GM21786 (cell line): ENCODE measurements at regions not wholly inside any gene's neighbourhood (a gene's known extent, or its start where the extent isn't known, plus 50 kb on each side); places are given as distances from the start of the nearest gene placed in this dataset.

ENCODE experiments used
- ATAC-seq: cut with Tn5 transposase; IDR thresholded peaks from one replicate; pipeline ENCODE4 v1.9.1; 2021; ENCODE audit not compliant: unreplicated experiment

DNA sequence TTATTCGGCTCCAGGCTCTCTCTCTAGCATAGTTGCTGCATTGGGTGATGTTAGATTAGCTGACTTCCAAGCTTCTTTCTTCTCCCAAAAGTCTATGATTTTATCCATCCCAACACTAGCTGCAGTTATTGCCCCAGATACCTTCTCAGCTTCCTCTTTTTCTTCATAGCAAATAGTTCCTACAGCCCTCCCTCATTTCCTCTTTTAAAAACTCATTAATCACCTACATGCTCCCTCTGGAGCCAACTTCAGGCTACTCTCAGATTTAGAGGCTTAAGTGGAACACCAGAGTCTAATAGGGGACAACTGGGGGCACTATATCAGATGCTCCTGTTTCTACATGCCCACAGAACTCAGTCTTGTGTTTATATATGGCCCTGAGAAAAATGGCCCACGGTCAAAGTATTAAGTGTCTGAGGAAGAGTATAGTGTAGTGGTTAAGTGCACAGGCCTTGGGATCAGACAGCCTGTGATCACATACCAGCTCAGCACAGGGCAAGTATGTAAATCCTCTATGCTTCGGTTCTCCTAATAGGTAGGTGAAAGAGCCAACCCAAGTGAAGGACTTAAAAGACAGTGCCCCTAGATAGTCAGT lies 241.9 kb upstream of the SLC14A2 start:
- ATAC-seq, result no peak

DNA sequence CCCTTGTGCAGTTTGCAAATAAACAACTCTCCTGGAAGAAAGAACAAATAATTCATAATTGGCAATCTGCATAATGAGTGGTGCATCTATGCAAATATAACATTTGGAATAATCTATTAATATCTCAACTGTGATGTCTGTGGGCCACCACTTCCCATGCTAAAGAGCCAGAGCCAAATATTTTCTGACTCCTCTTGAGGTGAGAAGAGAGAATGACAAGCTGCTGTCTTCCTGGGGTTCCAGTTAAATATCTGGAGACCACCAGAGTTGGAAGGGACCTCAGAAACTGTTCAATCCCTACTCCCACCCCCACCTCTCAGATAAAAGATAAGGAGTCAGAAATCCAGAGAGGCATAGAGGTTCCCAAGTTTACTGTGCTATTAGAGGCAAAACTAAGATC lies 241.0 kb upstream of the SLC14A2 start:
- no peak for ATAC-seq

DNA sequence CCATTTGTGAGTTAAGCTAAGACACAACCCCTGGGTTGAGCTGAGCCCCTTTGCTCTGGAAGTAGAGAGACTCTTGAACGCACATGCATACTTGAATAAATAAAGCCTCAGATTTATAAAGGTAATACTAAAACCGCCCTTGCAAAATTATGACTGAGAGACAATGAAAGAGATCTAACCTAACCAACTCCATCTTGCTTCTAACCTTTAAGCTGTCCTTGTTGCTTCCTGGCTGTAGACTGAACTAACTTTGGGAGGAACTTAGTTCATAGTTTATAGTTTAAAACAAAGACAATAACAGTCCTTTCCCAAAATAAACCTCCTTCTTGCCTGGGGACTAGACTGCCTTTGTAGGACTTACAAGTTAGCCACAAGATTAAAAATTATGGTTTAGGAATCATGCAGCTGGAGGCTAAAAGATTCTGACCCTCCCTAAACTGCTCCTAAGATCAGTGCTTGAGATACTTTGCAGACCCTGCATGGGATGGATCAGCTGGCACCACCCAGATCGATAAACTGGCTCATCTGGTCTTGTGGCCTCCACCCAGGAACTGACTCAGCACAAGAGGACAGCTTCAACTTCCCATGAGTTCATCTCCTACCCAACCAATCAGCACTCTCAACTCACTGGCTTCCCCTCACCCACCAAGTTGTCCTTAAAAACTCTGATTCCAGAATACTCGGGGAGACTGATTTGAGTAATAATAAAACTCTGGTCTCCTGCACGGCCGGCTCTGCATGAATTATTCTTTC lies 240.2 kb upstream of the SLC14A2 start:
- ATAC-seq, result no peak

DNA sequence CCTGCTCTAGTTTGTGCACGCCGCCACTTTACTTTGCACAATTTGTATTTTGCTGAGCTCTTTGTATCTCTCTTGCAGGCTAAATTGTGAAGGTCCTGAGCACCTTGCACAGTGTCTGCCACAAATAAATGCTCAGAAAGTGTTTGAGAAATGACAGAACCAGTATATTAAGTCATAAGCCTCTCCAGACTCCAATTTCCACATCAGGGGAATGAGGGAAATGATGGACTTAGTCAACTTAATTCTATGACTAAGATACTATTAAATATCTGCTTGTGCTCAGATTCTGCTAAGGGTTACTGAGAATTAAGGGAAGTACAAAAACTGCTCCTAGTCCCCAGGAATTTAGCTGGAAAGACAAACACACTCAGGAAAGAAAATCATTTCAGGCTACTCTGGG lies 239.1 kb upstream of the SLC14A2 start:
- ATAC-seq, result no peak

DNA sequence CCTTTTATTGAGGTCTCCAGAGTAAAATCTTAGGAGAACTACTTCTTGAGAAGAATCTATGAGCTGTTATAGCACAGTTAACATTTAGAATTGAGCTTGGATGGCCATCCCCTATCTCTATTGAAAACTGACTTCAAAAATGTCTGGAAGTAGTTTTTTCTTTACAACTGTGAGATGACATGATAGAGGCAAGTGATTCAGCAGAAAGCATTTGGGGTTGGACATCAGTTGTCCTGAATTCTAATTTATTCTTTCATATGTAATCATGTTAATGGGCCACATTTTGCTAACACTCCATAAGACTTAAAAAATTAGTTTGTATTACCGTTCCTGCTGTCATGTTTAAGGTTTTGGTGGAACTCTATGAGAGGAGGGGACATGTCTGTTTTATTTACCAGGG lies 237.0 kb upstream of the SLC14A2 start:
- ATAC-seq, result no peak

DNA sequence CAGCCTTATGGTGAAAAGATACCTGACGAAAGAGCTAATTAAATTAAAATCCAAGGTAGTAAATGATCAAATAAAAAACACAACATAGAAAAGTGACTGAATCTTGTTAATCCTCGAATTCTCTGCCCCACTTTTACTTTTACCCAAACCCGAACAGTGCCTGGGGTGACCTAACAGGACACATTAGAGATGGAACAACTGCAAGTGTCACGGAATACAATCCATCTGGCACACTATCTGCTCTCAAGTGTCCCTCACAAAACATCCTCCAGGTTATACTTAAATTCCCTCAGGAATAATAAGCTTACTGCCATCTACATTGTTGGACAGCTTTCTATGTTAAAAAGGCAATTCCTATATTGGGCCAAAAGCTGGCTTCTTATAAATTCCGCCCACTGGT lies 236.3 kb upstream of the SLC14A2 start:
- no peak for ATAC-seq

DNA sequence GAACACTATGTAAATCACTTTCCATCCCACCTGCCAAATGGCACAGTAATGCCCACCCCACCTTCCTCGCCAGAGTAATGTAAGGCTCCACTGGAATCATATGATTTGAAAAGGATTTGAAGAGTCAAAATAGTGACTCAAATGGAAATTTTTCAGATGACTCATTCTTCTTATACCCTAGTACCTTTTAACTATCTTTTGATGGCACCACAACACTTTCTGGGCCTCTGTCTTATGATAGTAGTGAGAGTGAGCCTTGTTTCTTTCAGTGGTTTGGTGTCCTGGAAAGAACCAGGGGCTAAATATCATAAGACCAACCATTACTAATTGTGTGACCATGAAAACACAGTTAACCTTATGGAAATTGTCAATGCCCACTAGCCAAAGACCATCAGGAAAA lies 235.4 kb upstream of the SLC14A2 start:
- ATAC-seq, result peak; percentile 50

DNA sequence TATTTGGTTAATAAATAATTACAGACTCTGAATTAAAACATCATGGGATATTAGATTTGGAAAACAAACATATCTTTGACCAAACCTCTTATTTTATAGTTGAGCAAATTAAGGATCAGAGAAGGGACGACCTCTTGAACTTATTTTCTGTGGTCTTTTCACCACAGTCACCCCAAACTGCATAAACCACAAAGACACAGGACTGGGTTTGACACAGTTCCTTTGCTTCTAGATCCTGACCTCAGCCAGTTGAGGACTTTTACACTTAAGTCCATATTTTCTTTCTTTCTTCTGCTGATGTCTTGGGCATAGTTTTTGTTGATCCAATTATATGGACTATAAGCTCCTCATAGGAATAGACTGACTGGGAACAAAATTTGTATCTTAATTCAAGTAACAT lies 234.0 kb upstream of the SLC14A2 start:
- ATAC-seq, result no peak

DNA sequence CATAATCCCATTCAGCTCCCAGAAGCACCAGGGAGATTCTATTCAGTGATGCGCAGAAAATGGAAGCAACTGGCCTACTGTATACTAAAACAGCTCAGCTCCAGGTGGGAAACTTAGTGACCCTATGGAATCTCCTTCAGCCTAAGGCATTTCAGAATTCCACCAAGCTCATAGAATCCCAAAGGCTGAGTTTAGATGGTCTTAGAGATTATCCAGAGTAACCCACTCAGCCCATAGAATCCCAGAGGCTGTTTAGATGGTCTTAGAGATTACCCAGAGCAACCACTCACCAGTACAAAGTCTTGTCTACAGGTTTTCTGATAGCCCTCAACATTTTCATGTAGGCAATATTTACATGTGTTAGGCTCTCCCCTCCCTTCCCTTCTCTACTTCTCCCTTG lies 232.0 kb upstream of the SLC14A2 start:
- ATAC-seq, result no peak

DNA sequence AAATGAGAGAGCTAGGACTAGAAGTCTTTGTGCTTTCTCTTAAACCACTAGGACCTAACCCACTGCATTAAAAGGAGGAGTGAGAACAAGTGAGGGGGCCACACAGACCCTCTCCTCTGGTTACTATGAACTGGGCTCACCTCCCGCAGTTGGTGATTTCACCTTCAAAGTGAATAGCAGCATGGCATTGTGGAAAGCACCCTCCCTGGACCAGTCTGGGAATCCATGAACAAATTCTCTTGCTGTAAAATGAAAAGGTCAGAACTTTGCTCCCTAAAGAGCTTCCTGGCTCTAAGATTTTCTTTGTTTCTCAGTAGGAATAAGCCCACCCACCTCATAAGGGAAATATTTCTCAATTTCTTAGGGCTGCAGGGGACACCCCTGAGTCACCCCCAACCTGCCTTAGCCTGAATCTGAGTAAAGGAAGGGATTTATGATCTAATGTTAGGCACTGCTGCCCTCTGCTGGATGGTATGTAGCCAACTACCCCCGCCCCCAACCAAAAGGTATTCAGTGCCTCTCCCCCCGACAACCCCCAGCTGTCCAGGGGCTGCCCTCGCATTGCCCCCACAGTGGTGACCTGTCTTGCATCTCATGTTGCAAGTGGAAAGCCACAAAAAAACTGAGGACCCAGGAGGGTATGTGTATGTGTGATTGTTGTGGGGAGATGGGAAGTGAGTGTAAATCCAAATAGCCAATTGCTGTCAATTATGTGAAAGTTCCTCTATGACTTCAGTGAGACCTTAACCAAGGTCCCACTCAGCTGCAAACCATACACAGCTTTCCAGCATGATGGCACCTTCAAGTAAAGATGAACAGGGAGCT lies 230.9 kb upstream of the SLC14A2 start:
- peak; percentile 55 for ATAC-seq

DNA sequence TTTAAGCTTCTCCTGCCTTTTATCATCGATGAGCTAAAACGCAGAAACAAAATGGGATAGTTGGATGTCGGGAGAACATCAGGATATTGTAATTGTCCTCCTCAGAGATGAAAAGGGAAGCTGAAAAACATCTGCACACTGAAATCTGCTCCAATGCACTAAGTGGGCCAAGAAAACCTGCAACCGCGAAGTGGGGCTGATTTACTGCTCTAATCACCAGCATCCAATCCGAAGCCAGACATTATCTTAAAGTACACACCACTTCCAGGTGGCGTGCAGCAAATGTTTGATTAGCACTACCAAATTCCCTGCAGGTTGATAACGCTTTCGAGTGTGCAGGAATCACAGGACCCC lies 230.3 kb upstream of the SLC14A2 start:
- ATAC-seq, result no peak

DNA sequence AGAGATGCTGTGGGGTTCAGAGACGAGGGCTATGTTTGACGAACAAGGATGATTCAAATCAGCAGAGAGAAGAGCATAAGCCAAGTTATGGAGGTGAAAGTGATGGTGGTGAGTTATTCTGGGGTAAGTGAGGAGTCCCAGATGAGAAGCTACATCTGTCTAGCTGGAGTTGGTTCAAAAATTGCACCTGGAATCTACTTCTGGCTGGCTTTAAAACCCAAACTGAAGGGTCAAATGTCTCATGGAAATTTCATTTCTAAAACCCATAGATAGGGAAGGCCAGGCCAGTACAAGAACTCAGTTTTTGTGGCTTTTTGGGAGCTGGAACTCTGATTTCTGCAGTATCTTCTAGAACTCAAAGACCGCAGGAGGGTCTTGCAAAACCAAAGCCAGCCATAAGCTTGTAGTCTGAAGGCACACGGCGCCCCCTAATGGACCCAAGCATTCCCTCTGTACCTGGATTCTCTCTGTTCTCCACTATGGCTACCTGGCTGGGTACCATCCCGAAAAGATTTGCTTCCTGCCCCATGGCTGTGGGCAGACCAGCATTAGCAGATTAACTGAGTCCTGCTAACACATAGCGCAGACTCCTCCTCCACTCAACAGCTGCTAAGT lies 229.1 kb upstream of the SLC14A2 start:
- ATAC-seq, result no peak

DNA sequence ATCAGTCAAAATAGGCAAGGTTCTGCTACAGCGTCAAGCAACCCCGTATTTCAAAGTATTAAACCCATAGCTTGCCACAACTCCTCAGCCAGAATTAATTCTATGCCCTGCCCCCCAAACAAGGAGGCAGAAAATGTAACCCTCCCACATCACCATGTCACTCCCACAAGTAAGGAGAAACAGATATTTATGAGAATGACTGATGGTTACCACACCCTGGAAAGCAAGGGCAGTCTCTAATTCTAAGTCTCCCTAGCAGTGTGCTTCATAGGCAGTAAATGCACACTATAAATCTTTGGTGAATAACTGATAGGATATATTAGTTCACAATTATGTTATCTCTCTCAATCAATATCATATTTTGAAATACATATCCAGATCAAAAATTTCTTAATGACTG lies 228.0 kb upstream of the SLC14A2 start:
- no peak for ATAC-seq

DNA sequence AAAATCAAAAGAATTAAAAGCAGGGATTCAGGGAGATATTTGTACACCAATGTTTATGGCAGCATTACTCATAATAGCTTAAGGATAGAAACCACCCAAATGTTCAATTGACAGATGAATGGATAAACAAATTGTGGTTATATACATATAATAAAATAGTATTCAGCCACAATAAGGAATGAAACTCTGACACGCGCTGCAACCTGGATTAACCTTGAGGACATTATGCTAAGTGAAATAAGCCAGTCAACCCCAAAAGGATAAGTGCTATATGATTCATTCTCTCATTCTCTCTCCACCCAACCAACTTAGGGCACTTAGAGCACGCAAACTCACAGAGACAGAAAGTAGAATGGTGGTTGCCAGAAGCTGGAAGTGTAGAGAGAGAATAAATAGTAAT lies 216.8 kb upstream of the SLC14A2 start:
- no peak for ATAC-seq

DNA sequence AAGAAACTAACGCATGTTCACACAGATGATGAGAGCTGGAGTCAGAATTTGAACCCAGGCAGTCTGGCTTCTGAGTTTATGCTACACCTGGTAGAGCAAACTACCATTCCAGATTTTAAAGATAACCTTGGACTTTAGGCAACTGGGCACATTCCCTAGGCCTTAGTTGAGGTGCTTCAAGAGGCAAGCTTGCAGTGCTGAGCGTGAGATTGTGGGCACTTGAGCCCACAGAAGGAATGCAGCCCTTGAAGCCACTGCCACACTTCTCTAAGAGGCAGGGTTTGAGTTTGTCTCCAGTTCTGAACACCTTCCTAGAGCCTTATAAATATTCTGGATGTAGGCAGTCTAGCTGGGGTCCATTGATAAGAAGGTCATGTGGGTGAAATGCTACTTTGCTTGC lies 216.1 kb upstream of the SLC14A2 start:
- no peak for ATAC-seq

DNA sequence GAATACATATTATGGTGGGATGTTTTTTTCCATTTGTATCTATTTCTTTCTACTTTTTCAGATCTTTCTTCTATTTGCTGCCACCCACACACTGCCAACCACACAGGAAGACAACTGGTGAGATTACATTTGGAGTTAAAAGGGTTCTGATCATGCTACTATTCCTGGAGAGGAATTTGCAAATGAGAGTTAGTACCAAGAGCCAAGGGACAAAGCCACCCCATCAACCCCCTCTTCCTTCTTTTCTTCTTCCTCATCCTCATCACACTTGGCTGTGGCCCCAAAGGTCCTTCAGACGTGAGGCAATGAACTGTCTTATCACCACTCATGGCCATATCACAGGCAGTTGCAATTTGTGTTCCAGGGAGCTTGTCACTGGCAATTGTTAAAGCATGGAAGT lies 215.6 kb upstream of the SLC14A2 start:
- no peak for ATAC-seq

DNA sequence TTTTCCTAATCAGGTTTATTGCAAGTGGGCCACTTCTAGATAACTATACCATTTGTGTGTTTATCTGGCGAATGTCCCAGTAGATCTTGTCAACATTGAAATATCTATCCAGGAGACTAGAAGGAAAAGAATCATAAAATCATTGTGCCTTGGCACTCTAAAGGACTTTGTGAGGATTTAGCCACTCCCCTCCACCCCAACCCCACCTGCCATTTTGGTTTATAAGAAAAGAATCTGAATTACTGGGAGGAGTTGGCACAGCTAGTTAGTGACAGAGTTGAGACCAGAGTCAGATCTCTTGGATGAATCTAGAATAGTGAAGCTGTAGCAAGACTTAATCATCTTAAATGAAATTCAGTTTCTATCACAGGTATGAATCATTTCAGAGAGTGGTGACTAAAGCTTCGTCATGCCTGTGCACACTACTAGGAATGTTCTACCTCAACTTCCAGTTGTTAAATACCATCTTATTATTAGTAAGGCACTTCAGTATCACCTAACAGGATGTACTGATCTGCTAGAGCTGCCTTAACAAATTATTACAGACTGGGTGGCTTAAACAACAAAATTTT lies 212.7 kb upstream of the SLC14A2 start:
- ATAC-seq, result no peak

DNA sequence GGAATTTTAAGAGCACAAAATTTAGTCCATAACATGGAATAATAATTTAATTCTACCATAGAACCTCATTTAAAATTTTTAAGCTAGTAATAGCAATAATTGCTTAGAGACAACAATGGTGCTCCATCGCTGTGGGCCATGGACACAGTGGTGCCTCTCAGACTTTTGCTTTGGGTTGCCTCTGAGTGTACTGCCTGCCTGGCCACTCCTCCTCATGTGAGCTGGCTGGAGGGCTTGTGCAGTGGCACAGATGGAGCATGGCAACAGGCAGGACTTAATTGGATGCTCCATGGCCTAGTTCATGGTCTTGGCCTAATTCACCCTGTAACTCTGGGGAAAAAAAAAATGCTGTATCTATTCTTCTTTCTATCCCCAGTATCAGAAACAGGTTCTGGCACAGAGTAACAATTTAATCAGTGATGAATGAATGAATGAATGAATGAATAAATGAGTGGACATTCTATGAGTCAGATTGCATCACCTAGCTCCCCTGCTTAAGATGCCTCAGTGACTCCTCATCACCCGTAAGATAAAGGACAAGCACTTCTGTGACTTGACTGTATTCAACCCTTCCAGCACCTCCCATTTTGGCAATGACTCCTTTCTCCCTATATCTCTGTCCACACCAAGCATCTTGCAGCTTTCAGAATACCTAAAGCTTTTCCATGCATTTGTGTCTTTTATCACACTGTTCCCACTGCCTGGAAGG lies 211.8 kb upstream of the SLC14A2 start:
- no peak for ATAC-seq

DNA sequence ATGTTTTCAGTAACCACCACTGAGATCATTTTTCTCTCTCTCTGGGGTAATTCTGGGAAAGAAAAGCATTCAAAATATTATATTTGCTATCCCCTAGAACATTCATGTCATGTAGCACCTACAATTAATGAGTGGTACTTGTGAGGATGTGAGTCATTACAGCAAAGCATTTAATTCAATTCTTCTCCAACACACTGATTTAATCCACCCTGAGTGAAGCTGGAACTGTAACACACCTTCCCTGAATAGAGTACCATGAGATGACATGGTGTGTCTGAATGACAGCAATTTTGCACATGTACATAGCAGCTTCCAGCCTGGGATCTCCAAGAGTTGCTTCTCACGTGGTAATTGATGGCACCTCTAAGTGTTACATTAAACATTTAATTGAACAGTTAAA lies 207.1 kb upstream of the SLC14A2 start:
- ATAC-seq, result no peak

DNA sequence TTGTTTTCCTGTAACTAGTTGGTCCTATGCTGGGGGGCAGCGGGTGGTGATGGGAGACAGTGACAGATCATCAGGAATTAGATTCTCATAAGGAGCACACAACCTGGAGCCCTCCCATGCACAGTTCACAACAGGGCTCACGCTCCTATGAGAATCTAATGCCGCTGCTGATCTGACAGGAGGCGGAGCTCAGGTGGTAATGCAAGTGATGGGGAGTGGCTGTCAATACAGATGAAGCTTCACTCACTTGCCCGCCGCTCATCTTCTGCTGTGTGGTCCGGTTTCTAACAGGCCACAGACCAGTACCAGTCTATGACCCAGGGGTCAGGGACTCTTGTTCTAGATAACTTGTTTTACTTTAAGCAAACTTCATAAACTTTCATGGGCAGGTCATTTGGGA lies 205.3 kb upstream of the SLC14A2 start:
- ATAC-seq, result no peak

DNA sequence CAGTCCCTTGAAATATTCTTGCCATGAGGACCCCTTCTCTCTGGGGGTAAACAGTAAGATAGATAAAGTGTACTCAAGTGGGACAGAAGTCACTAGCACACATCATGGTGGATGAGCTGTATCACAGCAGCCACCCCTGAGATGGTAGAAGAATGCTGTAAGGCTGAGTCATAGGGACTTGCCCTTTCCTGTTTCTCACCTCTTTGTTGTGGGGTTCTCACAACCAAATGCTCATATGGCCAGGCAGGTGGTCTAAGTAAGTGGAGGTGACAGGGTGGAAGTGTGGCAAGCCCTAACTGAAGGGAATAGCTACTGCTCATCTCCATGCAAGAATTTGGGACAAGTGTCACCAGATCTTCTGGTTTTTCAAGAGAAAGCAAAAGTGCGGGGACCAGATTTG lies 202.7 kb upstream of the SLC14A2 start:
- ATAC-seq, result no peak
